ENCODE measurements at regions not wholly inside any gene's neighbourhood (a gene's known extent, or its start where the extent isn't known, plus 50 kb on each side); places are given as distances from the start of the nearest gene placed in this dataset.

DNA sequence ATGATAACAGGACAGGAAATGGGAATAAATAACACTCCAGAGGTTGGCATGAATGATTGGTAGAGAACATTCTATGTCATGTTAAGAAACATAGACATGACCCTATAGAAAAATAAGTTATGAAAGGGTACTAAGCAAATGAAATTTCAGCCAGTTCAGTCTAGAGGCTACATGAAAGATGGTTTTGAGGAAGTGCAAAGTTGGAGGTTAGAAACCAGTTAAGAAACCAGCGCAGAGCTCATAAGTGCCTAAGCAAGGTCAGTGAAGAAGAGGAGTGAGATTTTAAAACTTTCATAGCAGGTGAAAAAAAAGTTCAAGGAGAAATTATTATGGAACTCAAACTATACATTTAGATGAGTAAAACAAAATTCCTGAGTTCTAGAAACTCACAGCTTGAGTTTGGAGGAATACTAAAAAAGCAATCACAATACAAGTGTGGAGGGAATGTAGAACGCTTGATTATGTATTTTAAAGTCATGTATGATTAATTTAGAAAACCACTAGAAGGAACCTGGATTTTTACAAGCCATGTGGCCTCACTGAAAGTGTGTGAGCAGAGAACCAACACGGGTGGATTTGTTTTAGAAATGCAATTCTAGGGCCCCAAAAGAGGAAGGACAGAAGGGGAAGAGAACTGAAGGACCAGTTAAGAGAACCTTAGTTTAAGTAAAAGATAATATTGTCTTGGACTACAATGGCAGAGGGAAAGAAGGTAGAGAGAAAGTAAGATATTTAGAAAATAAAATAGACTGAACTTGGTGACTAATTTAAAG is 162.4 kb downstream of the PCDH20 start:
- TF ChIP-seq, protein P1, sequence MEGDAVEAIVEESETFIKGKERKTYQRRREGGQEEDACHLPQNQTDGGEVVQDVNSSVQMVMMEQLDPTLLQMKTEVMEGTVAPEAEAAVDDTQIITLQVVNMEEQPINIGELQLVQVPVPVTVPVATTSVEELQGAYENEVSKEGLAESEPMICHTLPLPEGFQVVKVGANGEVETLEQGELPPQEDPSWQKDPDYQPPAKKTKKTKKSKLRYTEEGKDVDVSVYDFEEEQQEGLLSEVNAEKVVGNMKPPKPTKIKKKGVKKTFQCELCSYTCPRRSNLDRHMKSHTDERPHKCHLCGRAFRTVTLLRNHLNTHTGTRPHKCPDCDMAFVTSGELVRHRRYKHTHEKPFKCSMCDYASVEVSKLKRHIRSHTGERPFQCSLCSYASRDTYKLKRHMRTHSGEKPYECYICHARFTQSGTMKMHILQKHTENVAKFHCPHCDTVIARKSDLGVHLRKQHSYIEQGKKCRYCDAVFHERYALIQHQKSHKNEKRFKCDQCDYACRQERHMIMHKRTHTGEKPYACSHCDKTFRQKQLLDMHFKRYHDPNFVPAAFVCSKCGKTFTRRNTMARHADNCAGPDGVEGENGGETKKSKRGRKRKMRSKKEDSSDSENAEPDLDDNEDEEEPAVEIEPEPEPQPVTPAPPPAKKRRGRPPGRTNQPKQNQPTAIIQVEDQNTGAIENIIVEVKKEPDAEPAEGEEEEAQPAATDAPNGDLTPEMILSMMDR (IDR thresholded peaks at IDR 0.05), result no peak
- no peak for TF ChIP-seq POLR2A (IDR thresholded peaks at IDR 0.05)

All from Peyer's patch (tissue), 4 donors.